Activated naive CD4-positive, alpha-beta T cell treated with anti-CD3 and anti-CD28 coated beads, Interleukin-2, amount 50 U/mL, for 16 hours (primary cell): ENCODE measurements at regions not wholly inside any gene's neighbourhood (a gene's known extent, or its start where the extent isn't known, plus 50 kb on each side); places are given as distances from the start of the nearest gene placed in this dataset.
"Not testable (repeated sequence)": the region's sequence is repeated elsewhere in the genome, so short reads cannot be mapped to it uniquely, and the experiment has no call there.

Experiments
- DNase-seq: peaks from one replicate; pipeline ENCODE4 v3.0.0-alpha.2; 2020

DNA sequence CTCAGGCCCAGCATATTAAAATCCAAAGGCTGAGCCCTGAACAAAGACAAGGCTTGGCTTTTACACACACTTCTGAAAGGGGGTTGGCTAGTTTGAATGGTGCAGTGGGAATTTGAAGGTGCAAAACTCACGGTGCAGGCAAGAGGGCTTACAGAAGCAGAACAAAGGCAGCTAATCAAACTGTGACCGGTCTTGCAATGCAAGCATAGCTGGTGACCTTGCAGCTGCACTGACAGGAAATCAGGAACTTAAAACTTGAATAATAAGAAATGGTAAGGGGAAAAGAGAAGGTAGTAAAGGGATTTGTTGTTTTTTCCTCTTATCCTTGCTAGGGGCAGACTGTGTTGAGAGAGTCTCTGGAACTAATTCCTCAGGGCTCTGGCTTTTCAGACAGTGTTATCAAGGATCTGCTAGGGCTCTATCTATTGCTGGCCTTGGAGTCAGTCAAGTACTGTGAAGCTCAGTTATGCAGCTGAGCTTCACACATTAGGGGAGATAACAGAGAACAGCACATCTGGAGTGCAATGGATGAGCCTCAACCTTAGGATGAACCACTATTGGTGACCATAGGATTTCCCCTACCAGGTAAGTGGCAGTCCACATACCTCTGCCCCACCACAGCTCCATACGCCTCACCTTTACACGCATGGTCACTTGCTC, 97.6 kb downstream of the PPIAL4G start:
- no peak for DNase-seq

DNA sequence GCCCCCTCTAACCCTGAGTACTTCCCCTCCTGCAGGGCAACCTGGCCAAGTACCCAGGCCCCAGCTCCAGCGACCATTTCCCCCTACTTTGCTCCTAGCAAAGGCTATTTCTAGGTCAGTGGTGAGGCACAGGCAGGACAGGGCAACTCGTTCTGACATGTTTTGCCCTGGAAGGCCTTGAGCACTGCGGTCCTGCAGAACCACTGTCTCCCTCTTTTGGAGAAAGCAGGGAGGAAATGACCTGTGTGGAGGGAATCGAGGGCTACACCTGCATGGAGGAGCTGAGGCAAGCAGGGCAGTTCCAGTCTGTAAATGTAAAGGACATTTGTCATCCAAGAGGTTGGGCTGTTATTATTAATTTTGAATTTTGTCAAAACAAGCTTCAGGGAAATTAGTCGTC, 99.1 kb downstream of the PPIAL4G start:
- no peak for DNase-seq

DNA sequence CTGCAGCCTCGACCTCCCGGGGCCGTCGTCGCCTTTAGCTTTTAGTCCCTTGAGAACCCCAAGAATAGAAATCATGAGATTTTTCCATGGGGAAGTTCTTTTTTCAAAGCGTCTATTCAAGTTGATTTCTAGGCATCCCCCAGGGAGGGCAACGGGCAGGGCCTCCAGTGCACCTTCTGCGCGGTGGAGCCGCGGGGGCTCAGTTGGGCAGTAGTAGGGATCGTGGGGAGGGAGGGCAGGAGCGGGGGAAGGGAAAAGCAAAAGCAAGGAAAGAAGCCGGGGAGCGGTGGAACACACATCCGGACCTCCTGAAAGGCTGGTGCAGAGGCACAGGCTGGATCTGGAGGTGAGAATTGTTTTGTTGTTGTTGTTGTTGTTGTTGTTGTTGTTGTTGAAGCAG, 103.4 kb downstream of the PPIAL4G start:
- no peak for DNase-seq

DNA sequence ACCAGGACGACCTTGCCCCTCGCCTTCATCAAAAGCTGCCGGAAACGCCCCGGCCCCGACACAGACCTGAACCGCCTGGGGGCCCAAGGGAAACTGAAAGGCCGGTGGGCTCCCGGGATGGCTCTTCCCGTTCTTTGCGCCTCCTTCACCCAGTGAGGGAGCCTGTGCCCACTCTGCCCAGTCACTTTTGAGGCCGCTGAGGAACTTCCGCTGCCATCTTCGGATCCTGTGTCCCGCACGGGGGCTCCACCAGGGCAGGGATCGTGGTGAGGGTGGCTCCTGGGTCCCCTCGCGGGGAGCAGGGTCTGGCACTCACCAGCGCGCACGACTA, 104.0 kb downstream of the PPIAL4G start:
- no peak for DNase-seq

DNA sequence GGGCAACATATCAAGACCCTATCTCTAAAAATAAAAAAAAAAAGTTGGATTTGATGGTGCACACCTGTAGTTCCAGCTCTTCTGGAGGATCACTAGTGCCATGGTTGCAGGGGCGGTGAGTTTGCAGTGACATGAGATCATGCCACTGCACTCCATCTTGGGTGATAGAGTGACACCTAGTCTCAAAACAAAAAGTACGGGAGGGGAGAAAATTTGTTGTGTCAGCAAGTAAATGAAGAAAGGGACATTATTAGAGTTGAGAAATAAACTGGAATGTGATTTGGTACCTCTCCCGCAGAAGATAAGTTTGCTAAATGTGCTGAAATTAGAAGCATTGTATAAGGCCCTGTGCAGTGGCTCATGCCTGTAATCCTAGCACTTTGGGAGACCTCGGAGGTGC, 105.1 kb downstream of the PPIAL4G start:
- not testable (repeated sequence) for DNase-seq

DNA sequence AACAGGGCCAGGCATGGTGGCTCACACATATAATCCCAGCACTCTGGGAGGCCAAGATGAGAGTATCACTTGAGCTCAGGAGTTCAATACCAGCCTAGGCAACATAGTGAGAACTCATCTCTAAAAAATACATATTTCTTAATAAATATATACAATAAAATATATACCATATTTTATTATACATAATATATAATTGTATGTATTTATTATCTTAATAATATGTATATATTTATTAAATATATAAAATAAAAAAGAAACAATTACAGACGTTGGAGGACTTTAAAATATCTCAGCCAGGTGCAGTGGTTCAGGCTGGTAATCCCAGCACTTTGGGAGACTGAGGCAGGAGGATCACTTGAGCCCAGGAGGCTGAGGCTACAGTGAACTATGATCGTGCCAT, 106.1 kb downstream of the PPIAL4G start:
- DNase-seq: not testable (repeated sequence)

DNA sequence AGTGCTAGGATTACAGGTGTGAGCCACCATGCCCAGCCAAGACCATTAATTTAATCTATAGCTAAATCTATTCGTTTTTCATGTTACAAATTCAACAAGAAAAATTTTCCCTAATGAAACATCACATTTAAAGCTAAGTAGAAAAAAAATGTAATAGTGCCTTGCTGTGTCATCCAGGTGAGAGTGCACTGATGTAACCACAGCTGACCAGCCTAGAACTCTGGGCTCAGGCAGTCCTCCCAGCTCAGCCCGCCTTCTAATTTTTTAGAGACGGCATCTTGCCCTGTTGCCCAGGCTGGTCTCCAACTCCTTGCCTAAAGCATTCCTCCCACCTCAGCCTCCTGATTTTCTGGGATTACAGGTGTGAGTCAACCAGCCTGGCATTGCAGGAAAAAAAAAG, 109.0 kb downstream of the PPIAL4G start:
- no peak for DNase-seq

DNA sequence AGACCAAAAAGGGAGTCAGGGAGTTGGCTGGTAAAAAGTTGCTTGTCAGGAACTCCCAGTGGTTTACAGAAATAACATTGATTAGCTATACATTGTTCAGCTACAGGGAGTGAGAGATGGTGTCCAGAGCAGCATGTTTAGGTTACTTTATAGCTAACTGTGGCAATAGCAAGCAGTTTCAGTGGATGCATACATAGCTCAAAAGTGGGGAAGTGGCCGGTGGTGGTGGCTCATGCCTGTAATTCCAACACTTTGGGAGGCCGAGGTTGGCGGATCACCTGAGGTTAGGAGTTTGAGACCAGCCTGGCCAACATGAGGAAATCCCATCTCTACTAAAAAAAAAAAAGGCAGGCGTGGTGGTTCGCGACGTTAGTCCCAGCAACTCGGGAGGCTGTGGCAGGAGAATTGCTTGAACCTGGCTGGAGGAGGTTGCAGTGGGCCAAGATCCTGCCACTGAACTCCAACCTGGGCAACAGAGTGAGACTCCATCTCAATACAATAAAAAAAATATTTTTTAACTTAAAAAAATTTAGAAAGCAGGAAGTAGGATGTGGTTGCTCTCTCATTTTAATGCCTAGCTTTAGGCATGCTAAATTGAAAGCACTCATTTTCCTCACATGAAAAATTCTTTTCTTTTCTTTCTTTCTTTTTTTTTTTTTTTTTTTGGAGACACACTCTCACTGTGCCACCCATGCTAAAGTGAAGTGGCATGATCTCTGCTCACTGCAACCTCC, 109.7 kb downstream of the PPIAL4G start:
- no peak for DNase-seq

DNA sequence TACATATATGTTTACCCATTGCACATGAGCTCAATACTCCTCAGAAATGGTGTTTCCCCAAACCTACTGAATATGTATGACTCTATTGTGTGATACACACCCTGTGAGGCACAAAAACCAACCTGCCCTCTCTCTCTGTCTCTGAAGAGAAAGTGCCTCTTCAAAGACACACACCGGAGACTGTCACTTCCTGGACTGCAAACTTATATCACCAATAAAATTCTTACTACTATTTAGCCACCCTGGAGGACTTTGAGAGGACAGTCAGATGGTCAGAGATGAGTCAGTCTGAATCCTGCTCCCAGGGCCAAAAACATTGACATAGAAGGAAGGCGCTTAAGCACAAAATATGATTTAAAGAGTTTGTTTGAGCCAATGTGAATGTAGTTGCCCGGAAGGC, 110.4 kb downstream of the PPIAL4G start:
- DNase-seq: peak; percentile 44

DNA sequence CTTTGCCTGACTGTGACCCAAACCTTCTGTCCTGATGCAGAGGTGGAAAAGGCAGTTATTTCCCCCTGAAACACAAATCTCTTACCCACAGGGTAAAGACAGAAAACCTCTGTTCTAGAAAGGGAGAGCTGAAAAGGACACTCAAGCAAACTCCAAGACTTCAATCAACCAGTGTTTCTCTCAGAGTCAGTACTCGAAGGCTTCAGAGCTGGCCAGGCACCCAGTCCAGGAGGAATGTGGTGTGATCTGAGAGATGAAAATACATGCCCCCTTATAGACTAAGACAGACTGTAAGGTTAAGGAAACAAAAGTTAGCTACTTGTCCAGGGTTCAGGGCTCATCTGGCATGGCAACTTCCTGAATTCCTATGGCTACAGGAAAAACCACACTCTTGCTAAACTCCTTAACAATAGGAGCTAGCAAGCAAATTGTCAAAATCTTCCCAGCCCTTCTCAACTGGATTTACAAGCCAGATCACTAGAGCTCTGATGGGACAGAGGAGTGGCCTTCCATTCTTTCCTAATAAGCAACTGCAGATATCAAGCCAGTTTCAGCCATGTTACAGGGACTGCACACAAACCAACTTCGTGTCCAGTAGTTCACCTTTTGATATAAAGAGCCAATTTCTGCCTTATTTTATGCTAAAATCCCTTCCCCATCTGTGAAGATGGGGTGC, 110.9 kb downstream of the PPIAL4G start:
- not testable (repeated sequence) for DNase-seq

DNA sequence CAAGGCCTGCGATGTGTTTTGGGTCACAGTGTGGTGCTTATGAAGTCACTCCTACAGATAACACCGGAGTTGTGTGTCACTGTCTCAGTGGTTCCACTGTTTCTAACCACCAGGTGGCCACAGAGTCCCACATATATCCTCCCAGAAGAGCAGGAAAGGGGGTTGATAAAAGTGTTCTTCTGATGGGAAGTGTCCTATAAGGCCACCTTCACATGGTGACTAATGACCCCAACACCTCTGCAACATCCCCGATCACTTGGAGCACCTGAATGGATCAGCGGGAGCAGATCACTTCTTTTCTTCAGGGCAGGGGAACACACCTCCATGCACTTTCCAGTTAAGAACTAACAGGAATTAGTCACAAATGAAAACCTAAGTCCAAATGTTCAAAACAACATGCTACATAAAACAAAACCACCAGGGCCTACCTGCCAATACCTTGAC, 111.5 kb downstream of the PPIAL4G start:
- peak; percentile 66 for DNase-seq

DNA sequence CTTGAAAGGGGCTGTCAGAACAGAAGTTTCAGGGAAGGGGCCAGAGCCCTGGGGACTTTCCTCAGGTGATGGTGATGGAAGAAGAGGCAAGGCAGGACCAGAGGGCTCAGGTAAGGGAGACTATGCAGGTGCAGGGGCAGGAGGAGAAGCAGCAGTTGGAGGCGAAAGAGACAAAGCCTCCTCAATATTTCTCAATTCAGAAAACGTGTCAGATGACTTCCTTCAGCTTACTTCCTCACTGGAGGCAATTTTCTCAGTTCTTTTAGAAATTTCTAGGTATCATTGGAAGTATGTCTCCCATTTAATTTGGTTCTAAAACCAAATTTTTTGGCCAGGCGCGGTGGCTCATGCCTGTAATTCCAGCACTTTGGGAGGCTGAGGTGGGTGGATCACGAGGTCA, 112.4 kb downstream of the PPIAL4G start:
- not testable (repeated sequence) for DNase-seq

DNA sequence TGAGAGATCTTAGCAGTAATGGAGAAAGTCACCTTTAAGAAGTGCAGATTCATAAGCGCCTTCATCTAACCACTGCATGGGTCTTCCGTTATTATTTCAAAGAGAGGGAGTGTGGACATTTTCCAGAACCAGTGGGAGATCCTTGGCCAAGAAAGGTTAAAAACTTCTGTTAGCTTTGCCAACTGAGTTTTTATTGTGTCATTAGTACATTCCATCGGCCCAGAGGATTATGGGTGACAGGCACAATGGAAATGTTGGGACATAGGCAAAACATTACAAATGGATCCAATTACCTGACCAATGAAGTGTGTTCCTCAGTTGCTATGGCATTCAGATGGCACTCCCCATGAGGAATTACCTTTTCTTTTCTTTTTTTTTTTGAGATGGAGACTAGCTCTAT, 115.5 kb downstream of the PPIAL4G start:
- no peak for DNase-seq

DNA sequence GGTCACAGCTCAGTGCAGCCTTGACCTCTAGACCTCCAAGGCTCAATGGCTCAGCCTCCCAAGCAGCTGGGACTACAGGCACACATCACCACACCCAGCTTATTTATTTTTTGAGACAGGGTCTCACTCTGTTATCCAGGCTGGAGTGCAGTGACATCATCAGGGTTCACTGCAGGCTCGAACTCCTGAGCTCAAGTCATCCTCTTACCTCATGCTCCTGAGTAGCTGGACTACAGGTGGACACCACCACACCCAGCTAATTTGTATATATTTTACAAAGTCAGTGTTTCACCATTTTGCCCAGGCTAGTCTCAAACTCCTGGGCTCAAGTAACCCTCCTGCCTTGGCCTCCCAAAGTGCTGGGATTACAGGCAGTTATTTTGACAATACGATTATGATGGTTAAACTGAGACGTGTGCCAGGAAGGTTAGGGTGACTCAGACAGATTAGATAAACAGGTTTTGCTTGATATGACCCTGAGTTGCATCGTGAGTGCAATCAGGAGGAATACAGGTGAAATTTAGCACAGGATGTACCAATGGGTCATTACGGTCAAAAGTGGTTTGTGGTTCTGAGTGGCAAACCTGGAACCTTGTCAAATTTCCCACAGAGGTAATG, 116.9 kb downstream of the PPIAL4G start:
- not testable (repeated sequence) for DNase-seq

DNA sequence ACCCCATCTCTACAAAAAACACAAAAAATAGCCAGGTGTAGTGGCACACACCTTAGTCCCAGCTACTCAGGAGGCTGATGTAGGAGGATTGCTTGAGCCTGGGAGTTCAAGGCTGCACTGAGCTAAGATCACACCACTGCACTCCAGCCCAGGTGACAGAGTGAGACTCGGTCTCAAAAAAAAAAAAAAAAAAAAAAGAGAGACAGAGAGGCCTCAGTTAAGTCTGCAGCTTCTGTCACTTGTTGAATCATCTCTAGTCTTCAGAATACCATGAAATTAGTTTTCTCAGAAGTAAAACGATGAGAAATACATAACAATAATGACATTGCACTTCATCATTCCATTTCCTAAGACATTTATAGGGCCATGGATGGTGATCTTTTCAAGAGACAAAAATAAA, 118.0 kb downstream of the PPIAL4G start:
- DNase-seq: not testable (repeated sequence)

DNA sequence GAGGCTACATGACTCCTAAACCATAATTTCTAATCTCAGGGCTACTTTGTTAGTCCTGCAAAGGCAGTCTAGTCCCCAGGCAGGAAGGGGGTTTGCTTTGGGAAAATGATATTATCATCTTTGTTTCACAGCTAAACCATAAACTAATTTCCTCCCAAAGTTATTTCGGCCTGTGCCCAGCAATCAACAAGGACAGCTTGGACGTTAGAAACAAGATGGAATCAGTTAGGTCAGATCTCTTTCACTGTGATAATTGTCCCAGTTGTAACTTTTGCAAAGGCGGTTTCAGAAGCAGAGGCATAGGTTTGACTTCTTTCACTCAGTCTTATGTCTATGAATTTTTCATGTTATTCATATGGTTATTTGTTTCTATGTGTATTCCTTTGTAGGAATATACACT, 119.1 kb downstream of the PPIAL4G start:
- not testable (repeated sequence) for DNase-seq

DNA sequence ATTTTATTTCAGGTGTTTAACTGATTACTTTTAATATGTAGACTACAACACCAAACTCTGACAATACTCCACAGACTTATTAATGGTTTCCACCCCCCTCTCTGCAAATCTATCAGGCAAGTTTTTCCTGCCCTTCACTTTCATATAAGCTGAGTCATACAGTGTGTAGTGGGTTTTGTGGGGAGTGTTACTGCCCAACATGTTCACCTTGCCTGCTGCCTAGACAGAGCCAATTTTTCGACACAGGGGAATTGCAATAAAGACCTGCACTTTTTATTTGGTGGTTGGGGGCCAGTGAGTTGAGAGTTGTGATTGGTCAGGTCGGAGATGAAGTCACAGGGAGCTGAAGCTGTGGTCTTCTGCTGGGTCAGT, 119.7 kb downstream of the PPIAL4G start:
- DNase-seq: no peak

DNA sequence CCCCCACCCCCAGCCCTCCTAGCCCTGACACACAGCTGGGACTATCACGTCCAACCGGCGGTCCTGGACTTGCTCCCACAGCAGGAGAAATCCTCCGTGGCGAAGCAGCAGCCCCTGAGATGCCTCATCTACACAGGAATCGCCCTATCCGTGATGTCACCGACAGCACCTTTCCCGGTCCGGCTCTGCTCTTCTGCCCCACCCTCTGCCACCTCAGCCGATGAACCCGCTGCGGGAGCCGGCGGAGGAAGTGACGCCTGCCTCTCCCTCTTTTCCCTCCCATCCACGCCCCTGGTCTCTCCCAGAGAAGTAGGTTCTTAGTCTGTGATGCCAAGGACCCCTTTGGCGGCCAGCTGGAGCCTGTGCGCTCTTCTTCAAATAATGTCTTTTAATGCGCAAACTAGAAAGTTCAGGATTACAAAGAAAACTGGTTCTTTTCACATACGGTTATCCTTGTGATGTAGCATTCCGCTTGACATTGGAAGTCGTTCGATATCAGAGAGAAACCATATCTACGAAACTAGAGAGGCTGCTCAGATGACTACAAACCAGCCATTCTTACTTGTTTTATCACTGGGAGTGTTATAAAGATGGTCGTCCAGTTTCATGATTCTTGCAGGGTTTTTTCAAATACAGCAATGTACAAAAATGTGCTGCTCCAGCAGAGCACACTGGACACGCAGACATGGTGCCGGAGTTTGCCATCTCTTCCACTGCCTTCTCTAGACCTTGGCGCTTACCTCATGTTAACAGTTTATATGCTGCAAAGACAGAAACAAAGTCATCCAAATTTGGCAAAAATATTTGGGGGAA, 120.3 kb downstream of the PPIAL4G start:
- peak; percentile 39 for DNase-seq

DNA sequence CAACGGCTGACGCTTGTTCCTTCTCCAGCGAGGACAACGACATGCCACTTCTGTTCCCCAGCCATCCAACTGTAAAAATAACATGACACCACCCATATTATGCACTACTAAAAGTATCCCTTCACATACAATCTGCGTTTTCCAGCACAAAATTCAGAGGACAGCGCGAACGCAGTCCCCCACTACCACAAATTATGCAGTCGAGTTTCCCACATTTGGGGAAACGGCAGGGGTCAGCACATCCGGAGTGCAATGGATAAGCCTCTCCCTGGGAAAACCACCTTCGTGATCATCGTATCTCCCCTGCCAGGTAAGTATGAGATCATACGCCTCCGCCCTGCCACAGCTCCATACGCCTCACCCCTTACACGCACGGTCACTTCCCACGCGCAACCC, 120.9 kb downstream of the PPIAL4G start:
- peak; percentile 45 for DNase-seq

DNA sequence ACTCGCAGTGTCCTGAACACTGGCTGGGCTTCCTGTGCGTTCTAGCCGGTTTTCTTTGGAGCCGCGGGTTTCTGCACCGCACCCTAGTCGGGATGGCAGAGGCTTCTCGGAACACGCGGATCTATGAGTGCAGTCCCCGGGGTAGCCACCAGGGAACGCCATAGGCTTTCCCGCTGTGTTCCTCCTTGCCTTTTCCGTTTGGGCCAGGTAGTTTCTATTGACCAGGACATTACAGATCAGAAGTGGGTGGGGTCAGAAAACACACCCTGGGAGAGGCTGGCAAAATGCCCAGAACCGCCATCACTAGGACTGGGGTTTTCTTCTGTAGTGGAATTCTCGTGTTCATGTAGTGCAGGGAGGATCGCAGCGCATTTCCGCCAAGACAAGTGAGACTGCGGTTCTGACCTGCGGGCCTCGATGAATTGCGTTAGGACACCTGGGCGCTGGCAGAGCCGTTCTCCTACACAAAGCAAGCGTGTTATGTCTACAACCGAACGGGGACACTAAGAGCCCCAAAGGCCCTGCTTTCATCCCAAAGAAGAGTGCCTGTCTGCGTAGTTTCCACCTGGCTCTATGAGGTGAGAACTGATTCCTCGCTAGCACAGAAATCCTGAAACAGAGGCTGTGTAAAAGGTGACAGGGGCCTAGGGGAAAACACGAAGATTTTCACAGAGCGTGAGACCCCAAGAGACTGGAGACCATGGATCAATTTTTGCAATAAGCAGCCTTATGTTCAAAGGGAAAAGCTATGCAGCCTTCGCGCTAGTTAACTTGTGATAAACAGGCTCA, 121.5 kb downstream of the PPIAL4G start:
- peak; percentile 34 for DNase-seq

DNA sequence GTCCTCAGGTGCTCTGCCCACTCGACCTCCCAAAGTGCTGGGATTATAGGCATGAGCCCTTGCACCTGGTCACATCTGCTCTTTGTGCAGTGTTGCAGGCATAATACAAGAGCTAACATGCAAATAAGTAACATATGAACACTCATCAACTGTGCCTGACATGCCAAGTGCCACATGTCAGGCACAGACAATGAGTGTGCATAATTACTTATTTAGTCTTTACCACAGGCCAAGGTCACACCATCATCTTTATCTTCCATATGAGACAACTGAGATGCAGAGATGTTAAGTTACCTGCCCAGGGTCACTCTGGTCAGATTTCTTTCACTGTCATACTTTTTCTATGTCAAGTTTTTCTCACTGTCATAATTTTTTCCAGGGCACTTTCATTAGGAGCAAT, 126.1 kb downstream of the PPIAL4G start:
- no peak for DNase-seq

DNA sequence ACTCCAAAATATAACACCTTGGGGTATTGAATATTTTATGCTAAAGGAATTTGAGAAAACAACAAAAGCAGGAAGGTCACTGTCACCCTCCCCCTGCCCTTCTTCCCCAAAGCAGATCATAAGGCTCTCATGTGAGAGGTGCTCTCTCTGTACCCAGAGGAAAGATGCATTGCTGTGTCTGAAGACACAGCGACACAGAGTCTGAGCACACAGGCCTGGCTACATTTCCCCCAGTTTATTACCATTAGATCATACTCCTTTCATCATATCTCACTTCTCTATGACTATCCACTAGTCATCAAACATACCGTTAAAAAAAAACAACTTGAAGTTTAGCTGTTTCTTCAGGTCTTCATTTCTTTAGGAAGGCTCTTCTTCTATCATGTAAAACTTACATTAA, 127.1 kb downstream of the PPIAL4G start:
- DNase-seq: no peak
